ENCODE measurements at regions not wholly inside any gene's neighbourhood (a gene's known extent, or its start where the extent isn't known, plus 50 kb on each side); places are given as distances from the start of the nearest gene placed in this dataset.

GRCh38 chr17:71203953-71204352 lies 916.9 kb upstream of the SOX9 start:
- TF ChIP-seq, protein P1, sequence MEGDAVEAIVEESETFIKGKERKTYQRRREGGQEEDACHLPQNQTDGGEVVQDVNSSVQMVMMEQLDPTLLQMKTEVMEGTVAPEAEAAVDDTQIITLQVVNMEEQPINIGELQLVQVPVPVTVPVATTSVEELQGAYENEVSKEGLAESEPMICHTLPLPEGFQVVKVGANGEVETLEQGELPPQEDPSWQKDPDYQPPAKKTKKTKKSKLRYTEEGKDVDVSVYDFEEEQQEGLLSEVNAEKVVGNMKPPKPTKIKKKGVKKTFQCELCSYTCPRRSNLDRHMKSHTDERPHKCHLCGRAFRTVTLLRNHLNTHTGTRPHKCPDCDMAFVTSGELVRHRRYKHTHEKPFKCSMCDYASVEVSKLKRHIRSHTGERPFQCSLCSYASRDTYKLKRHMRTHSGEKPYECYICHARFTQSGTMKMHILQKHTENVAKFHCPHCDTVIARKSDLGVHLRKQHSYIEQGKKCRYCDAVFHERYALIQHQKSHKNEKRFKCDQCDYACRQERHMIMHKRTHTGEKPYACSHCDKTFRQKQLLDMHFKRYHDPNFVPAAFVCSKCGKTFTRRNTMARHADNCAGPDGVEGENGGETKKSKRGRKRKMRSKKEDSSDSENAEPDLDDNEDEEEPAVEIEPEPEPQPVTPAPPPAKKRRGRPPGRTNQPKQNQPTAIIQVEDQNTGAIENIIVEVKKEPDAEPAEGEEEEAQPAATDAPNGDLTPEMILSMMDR (IDR thresholded peaks at IDR 0.05; ENCODE audit: insufficient read depth, low read length, poor library complexity, severe bottlenecking) = no peak
- TF ChIP-seq EZH2phosphoT487 (conservative IDR thresholded peaks at IDR 0.05; ENCODE audit: low read length) = no peak
